Muscle of back (tissue), 3 donors: ENCODE measurements at regions not wholly inside any gene's neighbourhood (a gene's known extent, or its start where the extent isn't known, plus 50 kb on each side); places are given as distances from the start of the nearest gene placed in this dataset.
A peak's percentile ranks its signal among the peaks of the same experiment; 100 is the strongest.
"Not testable (repeated sequence)": the region's sequence is repeated elsewhere in the genome, so short reads cannot be mapped to it uniquely, and the experiment has no call there.

ENCODE experiments used
- DNase-seq, 3 donors: peaks; one replicate each; pipeline versions ENCODE4 v3.0.0 to v3.0.0-alpha.2; 2013

GRCh38 chr7:136412952-136413351 is 435.8 kb upstream of the MTPN start:
- no peak for DNase-seq

- DNase-seq: peak; percentile 39 to 71 (median 47)
These were observed 429.0 kb upstream of the MTPN start for GRCh38 chr7:136405931-136406777.

- DNase-seq: no peak
These were observed 426.4 kb upstream of the MTPN start for GRCh38 chr7:136403591-136403990.

- no peak for DNase-seq
These were observed 423.7 kb upstream of the MTPN start for GRCh38 chr7:136400877-136401276.

- no peak for DNase-seq
These were observed 422.2 kb upstream of the MTPN start for GRCh38 chr7:136399385-136399784.

GRCh38 chr7:136392856-136393255 is 415.7 kb upstream of the MTPN start:
- peak in 1 of 3 donors; percentile 2 for DNase-seq

GRCh38 chr7:136391371-136391770 is 414.2 kb upstream of the MTPN start:
- no peak for DNase-seq

- no peak for DNase-seq
These were observed 412.8 kb upstream of the MTPN start for GRCh38 chr7:136389933-136390332.

- peak in 2 of 3 donors; percentile 11 to 16 for DNase-seq
These were observed 409.7 kb upstream of the MTPN start for GRCh38 chr7:136386876-136387275.

GRCh38 chr7:136371409-136371808 is 394.2 kb upstream of the MTPN start:
- DNase-seq: not testable (repeated sequence)

- DNase-seq: no peak
These were observed 393.0 kb upstream of the MTPN start for GRCh38 chr7:136370137-136370536.

GRCh38 chr7:136369225-136369624 is 392.1 kb upstream of the MTPN start:
- DNase-seq: no peak

- no peak for DNase-seq
These were observed 382.3 kb upstream of the MTPN start for GRCh38 chr7:136359333-136359903.

- DNase-seq: no peak
These were observed 376.1 kb upstream of the MTPN start for GRCh38 chr7:136353287-136353686.

- DNase-seq: no peak
These were observed 371.5 kb upstream of the MTPN start for GRCh38 chr7:136348542-136349192.

GRCh38 chr7:136348142-136348541 is 371.0 kb upstream of the MTPN start:
- DNase-seq: no peak

GRCh38 chr7:136347488-136347887 is 370.3 kb upstream of the MTPN start:
- no peak for DNase-seq

- peak; percentile 11 to 64 (median 13) for DNase-seq
These were observed 365.1 kb upstream of the MTPN start for GRCh38 chr7:136342251-136342650.

GRCh38 chr7:136339464-136339863 is 362.3 kb upstream of the MTPN start:
- DNase-seq: no peak

GRCh38 chr7:136336932-136337331 is 359.8 kb upstream of the MTPN start:
- no peak for DNase-seq

- no peak for DNase-seq
These were observed 356.5 kb upstream of the MTPN start for GRCh38 chr7:136333636-136334035.

- peak in 2 of 3 donors; percentile 11 to 44 for DNase-seq
These were observed 349.0 kb upstream of the MTPN start for GRCh38 chr7:136326045-136326609.

GRCh38 chr7:136325578-136325977 is 348.4 kb upstream of the MTPN start:
- DNase-seq: no peak
